ENCODE measurements at regions not wholly inside any gene's neighbourhood (a gene's known extent, or its start where the extent isn't known, plus 50 kb on each side); places are given as distances from the start of the nearest gene placed in this dataset.

GRCh38 chr1:208885650-208886049 lies 641.5 kb upstream of the PLXNA2 start:
- TF ChIP-seq, protein P1, sequence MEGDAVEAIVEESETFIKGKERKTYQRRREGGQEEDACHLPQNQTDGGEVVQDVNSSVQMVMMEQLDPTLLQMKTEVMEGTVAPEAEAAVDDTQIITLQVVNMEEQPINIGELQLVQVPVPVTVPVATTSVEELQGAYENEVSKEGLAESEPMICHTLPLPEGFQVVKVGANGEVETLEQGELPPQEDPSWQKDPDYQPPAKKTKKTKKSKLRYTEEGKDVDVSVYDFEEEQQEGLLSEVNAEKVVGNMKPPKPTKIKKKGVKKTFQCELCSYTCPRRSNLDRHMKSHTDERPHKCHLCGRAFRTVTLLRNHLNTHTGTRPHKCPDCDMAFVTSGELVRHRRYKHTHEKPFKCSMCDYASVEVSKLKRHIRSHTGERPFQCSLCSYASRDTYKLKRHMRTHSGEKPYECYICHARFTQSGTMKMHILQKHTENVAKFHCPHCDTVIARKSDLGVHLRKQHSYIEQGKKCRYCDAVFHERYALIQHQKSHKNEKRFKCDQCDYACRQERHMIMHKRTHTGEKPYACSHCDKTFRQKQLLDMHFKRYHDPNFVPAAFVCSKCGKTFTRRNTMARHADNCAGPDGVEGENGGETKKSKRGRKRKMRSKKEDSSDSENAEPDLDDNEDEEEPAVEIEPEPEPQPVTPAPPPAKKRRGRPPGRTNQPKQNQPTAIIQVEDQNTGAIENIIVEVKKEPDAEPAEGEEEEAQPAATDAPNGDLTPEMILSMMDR (IDR thresholded peaks at IDR 0.05; ENCODE audit: insufficient read depth, low read length, poor library complexity, severe bottlenecking), result no peak
- Histone ChIP-seq H3K27me3 (ENCODE audit: control insufficient read depth, insufficient read depth, low read length) (no peaks in the 10 kb centered on the region), H3K4me3 (ENCODE audit: low read depth, low read length) (no peak overlapping the region), H3K36me3 (ENCODE audit: control insufficient read depth, insufficient read depth, low read length) (no peaks in the 10 kb centered on the region)
- DNase-seq (ENCODE audit: low read depth), result no peak

- TF ChIP-seq, protein P1 (IDR thresholded peaks at IDR 0.05; ENCODE audit: insufficient read depth, low read length, poor library complexity, severe bottlenecking), result no peak
- DNase-seq (ENCODE audit: low read depth), result no peak
- H3K36me3 ChIP-seq (ENCODE audit: control insufficient read depth, insufficient read depth, low read length), result no peaks in the 10 kb centered on the region
- no peaks in the 10 kb centered on the region for H3K27me3 ChIP-seq (ENCODE audit: control insufficient read depth, insufficient read depth, low read length)
- no peak overlapping the region for H3K4me3 ChIP-seq (ENCODE audit: low read depth, low read length)
These were observed 644.2 kb upstream of the PLXNA2 start for GRCh38 chr1:208888376-208888775.

DNA sequence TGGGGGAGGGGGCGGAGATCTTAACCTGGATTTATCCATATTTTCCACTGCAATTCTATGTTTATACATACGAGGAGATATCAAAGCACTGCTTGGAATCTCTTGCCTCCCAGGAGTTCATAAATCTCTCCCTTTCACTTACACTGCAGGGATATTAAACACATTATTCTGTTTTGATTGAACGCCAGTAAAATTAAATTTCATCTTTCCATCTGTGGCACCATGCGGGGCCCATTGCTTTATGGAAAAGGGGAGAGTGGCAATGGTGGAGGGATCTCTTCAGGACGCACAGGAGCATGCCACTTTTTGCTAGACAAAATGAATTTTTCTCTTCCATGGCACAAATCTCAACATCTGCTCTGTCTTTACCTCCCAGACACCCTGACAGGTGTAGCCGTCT lies 648.0 kb upstream of the PLXNA2 start:
- TF ChIP-seq, protein P1 (IDR thresholded peaks at IDR 0.05; ENCODE audit: insufficient read depth, low read length, poor library complexity, severe bottlenecking), result no peak
- no peak overlapping the region for H3K4me3 ChIP-seq (ENCODE audit: low read depth, low read length)
- DNase-seq (ENCODE audit: low read depth), result no peak
- H3K36me3 ChIP-seq (ENCODE audit: control insufficient read depth, insufficient read depth, low read length), result no peaks in the 10 kb centered on the region
- H3K27me3 ChIP-seq (ENCODE audit: control insufficient read depth, insufficient read depth, low read length), result no peaks in the 10 kb centered on the region

- no peak for DNase-seq (ENCODE audit: low read depth)
- TF ChIP-seq, protein P1 (IDR thresholded peaks at IDR 0.05; ENCODE audit: insufficient read depth, low read length, poor library complexity, severe bottlenecking), result no peak
- no peaks in the 10 kb centered on the region for H3K27me3 ChIP-seq (ENCODE audit: control insufficient read depth, insufficient read depth, low read length)
- H3K36me3 ChIP-seq (ENCODE audit: control insufficient read depth, insufficient read depth, low read length), result no peaks in the 10 kb centered on the region
- H3K4me3 ChIP-seq (ENCODE audit: low read depth, low read length), result no peak overlapping the region
These were observed 649.1 kb upstream of the PLXNA2 start for GRCh38 chr1:208893251-208893650.

DNA sequence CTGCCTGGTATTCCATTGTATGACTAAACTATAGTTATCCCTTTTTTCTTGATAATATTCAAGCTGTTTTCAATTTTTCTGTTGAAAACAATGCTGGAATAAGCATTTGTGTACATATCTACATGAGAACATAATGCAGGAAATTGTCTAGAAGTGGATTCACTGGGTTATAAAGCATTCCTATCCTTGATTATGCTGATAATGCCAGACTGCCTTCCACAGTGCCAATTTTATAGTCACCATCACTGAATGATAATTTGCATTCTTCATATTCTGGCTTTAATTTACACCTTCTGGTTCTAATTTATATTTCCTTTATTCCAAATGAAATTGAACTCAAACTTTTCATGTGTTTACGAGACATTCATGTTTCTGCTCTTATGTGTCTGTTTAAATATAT lies 651.0 kb upstream of the PLXNA2 start:
- TF ChIP-seq, protein P1 (IDR thresholded peaks at IDR 0.05; ENCODE audit: insufficient read depth, low read length, poor library complexity, severe bottlenecking), result no peak
- no peak overlapping the region for H3K4me3 ChIP-seq (ENCODE audit: low read depth, low read length)
- H3K36me3 ChIP-seq (ENCODE audit: control insufficient read depth, insufficient read depth, low read length), result no peaks in the 10 kb centered on the region
- no peaks in the 10 kb centered on the region for H3K27me3 ChIP-seq (ENCODE audit: control insufficient read depth, insufficient read depth, low read length)
- DNase-seq (ENCODE audit: low read depth), result no peak

DNA sequence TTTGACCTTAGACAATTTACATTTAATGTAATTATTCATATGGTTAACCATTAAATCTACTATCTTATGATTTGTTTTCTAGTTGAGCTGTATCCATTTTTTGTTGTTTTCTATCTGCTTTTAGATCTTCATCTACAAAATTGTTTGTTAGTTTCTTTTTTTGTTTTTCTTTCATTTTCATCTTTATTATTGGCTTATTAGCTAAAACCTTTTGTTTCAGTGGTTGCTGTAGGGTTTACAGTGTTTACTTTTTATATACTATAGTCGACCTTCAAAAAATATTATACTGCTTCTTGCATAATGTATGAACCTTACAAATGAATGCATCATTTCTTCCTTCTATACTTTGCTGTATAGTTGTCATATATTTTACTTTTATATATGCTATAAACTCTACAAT lies 651.6 kb upstream of the PLXNA2 start:
- DNase-seq (ENCODE audit: low read depth), result no peak
- Histone ChIP-seq H3K27me3 (ENCODE audit: control insufficient read depth, insufficient read depth, low read length) (no peaks in the 10 kb centered on the region), H3K4me3 (ENCODE audit: low read depth, low read length) (no peak overlapping the region), H3K36me3 (ENCODE audit: control insufficient read depth, insufficient read depth, low read length) (no peaks in the 10 kb centered on the region)
- TF ChIP-seq, protein P1 (IDR thresholded peaks at IDR 0.05; ENCODE audit: insufficient read depth, low read length, poor library complexity, severe bottlenecking), result no peak
